ENCODE measurements at regions not wholly inside any gene's neighbourhood (a gene's known extent, or its start where the extent isn't known, plus 50 kb on each side); places are given as distances from the start of the nearest gene placed in this dataset.

GRCh38 chr13:103308667-103309066 is 242.4 kb upstream of the SLC10A2 start:
- no peak for DNase-seq

- DNase-seq, result no peak
These were observed 239.9 kb upstream of the SLC10A2 start for GRCh38 chr13:103306163-103306562.

- no peak for DNase-seq
These were observed 236.9 kb upstream of the SLC10A2 start for GRCh38 chr13:103303078-103303651.

GRCh38 chr13:103302676-103303075 is 236.5 kb upstream of the SLC10A2 start:
- no peak for DNase-seq

DNA sequence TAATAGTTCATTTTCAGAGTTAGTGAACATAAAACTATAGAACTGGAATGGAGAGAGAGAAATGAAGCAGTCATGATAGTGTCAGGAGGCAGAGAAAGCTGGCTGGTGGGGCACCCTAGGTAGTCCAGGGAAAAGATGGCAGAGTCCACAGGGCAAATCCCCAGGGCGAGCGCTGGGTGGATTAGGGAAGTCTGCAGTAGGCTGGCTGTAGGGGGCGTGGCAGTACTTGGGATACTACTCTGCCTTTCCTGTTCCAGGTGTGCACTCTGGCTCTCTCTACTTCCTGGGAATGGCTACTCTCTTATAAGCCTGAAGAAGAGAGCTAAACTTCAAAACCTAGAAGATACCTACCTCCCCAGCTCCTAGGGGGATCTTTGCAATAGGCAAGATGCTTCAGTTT is 232.9 kb upstream of the SLC10A2 start:
- DNase-seq, result no peak

- no peak for DNase-seq
These were observed 230.9 kb upstream of the SLC10A2 start for GRCh38 chr13:103297083-103297482.

GRCh38 chr13:103291798-103292572 is 225.8 kb upstream of the SLC10A2 start:
- no peak for DNase-seq

DNA sequence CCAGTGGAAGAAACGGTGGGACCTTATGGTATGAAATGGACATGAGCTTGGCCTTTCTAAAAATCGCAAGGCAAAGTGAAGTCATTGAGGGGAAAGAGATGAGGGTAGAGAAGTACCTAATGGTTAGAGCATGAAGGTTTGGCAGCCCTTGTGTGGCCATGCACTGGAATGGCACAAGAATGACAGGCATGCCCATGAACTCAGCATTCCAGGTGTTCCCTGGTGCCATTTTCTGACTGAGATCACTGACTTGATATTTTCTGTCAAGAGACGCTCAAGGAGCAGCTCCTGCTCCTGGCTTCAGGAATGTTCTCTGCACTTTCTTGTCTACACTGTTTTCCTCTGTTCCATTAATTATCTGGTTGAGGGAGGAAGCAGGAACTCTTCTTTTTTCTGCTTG is 225.0 kb upstream of the SLC10A2 start:
- no peak for DNase-seq

DNA sequence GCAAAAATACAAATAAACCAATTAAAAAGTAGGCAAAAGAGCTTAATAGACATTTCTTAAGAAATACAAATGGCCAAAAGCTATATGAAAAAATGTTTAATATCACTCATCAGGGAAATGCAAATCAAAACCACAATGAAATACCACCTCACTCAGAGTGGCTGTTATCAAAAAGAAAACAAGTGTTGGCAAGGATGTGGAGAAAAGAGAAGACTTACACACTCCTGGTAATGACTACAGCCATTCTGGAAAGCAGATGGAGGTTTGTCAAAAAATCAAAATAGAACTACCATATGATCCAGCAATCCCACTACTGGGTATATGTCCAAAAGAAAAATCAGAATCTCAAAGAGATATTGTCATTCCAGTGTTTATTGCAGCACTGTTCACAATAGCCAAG is 223.5 kb upstream of the SLC10A2 start:
- no peak for DNase-seq

- no peak for DNase-seq
These were observed 221.9 kb upstream of the SLC10A2 start for GRCh38 chr13:103288114-103288513.

DNA sequence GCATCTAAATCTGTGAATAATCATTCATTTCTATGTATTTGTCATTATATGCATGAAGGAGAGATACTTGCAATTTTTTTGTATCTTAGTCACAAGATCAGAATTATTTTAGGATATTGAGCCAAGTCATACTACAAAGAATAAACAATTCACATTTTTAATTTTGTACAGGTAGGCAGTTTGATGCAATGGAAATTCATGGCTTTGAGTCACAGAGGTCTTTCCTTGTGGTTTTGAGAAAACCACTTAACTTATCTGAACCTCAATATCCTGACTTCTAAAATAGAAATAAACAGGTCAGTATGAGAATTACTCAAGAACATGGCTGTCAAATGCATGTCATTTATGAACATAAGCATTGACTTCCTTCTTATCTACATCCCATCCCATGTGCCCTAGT is 221.4 kb upstream of the SLC10A2 start:
- DNase-seq, result no peak

DNA sequence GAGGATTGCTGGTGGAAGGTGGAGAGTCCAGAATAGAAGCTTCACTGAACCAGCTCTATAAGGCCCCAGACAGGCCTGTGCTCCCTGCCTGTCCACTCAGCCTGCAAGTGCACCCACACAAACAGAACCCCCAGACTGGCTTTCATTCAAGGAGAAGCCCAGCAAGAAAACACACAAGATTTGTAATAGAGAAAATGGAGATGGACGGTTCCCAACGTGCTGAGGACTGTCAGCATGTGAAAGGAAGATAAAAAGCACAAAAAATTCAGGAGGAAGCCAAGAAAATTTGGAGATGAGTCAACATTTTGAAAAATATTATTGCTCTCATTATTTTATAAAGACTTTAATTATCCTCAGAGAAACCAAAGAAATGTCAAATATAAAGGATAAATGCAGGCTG is 218.2 kb upstream of the SLC10A2 start:
- DNase-seq, result no peak

- DNase-seq, result no peak
These were observed 217.2 kb upstream of the SLC10A2 start for GRCh38 chr13:103283451-103283820.

DNA sequence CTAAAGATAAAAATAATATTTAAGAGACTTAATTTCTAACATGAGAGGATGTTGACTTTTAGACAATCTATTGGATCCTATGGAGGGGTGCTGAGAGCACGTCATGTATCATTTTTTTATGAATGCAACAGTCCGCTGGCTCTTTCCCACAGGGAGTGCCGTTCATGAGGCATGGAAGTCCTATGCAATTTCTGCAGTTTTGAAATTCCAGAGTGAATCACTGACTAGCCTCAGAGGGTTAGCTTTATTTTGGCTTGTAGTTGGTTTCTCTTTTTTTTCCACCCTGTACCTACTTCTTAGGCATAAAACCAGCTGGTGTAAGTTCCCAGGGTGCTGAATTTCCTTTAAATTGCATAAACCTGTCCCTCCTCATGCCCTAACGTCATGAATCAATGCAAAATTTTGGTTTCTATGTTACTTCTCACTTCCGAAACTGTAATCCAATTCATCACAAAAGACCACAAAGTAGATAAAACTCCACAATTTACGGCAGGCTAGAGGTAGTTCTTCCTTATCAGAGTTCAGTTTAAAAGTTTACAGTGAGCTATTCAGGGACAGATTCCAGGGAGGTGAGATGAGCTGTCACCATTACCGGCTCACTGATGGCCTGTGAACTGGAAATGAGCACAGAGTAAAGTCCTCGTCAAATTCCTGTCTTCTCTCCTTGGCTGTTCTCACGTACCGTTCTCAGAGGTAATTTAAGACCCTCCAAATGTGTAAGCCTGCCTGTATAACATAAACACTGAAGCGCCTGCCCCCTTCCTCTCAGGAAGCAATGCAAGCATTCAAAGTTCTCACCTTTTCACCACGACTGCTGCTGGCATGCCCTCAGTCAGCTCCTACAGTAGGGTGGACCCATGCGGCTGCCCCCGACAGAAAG is 216.6 kb upstream of the SLC10A2 start:
- no peak for DNase-seq

GRCh38 chr13:103277959-103278694 is 211.9 kb upstream of the SLC10A2 start:
- no peak for DNase-seq

DNA sequence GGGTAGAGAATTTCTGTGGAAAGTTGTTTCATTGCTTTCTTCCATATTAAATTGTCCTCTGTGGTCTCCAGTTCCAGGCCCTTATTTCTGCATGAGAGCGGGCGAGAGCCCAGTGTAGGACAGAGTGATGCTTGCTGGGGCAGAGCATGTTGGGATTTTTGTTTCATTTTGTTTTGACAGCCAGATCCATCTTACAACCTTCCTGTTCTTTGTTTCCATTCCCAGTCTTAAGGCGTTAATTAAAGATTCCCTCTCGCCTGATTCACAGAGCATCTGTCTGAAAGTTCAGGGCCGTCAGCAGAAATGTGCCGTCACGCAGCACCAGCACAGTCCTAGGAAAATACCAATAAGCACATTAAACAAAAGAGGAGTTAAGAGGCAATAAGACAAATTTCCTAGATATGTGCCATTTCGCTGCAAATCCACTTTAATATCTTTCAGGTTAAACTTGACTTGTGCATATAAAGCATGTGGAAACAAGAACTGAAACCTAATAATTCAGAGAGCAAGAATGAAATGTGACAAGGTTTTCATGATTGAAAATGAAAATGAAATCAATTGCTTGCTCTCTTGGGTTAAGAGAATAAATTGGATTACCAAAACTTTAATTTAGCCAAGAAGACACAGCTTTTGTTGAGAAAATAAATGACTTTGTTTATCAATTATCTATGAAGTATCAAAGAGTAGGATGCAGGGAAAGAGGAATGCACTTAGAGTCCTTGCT is 210.7 kb upstream of the SLC10A2 start:
- no peak for DNase-seq

- DNase-seq, result no peak
These were observed 209.5 kb upstream of the SLC10A2 start for GRCh38 chr13:103275722-103276121.

DNA sequence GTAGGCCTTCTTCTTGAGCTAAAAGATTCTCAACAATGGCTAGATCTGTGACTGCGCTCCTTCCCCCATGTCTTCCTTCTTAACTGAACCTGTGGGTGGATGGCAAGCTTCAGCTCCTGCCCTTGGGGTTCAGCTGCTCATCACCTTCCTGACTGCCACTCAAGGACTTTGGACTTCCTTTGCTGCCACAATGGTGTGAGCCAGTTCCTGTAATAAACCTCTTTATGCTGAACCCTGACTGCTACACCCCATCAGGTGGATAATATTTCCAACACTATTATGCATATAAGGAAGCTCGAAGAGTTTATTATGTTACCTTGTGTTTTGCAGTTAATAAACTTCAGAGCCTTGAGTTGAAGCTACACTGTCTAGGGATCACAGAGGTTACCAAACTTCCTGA is 208.9 kb upstream of the SLC10A2 start:
- DNase-seq, result no peak

- no peak for DNase-seq
These were observed 207.6 kb upstream of the SLC10A2 start for GRCh38 chr13:103273825-103274224.

- no peak for DNase-seq
These were observed 206.6 kb upstream of the SLC10A2 start for GRCh38 chr13:103272770-103273169.

DNA sequence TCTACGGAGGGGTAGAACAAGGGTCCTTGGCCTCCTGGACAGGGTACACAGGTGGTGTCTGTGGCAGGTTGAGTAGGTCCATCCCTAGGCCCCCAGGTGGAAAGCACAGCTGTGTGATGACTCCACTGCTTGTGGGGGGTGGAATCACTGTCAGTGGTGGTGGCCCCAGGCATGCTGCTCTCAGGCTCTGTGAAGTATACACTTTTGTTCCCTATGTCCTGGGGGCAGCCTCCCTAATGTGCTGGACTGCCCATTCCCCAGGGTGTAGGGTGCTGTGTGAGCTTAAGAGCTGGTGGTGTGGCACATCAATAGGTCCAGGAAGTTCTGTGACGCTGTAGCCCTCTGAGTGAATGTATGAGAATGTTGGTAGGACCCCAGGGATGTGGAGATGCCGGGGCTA is 197.2 kb upstream of the SLC10A2 start:
- no peak for DNase-seq

DNA sequence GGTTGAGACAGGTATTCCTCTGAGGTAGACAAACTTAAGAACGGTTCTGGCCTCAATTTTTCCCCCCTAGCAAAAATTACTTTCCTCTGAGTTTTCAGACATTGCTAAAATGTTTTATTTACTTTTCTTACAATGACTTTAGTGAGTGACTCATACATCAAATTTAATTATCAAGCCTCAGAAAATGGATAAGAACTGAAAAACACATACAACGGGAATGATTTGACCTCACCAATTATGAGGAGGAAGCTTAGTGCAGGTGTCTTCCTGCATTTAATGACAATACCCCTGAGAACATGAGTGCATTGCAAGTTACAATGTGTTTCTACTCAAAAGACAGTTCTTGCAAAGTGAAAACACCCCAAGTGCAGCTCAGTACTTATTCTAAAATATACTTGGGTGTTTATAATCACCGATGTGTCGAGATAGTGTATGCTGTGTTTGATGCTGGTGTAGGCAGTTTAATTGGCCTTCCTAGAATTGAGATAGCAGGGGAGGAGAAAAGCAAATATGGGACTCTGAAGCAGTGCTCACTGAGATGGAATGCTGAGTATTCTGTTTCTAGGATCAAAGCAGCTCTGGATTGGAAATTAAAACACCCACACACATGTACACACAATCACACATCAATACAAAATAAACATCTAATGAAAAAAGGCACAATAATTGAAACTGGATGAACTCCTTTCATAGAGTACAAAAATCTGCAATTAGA is 189.5 kb upstream of the SLC10A2 start:
- DNase-seq, result no peak
